ENCODE measurements at regions not wholly inside any gene's neighbourhood (a gene's known extent, or its start where the extent isn't known, plus 50 kb on each side); places are given as distances from the start of the nearest gene placed in this dataset.

DNA sequence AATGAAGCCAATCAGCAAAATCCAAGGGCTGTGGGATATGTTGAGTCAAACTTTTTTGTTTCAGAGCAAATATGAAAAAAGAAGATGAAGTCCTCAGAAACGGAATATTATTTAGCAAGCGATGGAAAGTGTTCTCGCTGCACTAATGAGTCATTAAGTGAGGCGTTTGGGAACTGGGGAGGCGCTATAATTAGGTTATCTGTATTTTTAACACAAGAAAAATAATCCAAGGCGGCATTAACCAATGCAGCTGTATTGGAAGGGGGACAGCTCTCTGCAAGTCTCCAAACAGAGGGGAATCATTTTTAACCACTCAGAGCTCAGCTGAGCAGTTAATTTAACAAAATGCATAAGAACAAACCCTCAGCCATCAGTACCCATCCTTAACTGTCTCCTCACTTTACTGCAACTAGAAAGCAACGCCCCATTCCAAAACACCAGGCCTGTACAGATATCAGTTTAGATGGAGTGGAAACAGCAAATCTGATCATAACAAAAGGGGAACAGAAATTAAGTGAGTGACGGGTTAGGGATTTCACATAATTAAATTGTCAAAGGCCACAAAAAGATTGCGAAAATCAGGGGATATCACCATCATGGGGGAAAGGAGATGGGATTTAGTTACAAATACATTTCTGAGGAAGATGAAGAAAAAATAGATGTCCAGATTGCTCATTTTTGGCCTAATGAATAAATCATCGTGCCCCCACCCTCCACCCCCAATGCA lies 211.0 kb upstream of the TOX3 start:
- TF ChIP-seq, protein P1, sequence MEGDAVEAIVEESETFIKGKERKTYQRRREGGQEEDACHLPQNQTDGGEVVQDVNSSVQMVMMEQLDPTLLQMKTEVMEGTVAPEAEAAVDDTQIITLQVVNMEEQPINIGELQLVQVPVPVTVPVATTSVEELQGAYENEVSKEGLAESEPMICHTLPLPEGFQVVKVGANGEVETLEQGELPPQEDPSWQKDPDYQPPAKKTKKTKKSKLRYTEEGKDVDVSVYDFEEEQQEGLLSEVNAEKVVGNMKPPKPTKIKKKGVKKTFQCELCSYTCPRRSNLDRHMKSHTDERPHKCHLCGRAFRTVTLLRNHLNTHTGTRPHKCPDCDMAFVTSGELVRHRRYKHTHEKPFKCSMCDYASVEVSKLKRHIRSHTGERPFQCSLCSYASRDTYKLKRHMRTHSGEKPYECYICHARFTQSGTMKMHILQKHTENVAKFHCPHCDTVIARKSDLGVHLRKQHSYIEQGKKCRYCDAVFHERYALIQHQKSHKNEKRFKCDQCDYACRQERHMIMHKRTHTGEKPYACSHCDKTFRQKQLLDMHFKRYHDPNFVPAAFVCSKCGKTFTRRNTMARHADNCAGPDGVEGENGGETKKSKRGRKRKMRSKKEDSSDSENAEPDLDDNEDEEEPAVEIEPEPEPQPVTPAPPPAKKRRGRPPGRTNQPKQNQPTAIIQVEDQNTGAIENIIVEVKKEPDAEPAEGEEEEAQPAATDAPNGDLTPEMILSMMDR (IDR thresholded peaks at IDR 0.05), result no peak
- no peak for TF ChIP-seq ZFX (IDR thresholded peaks at IDR 0.05; ENCODE audit: borderline replicate concordance)
